Right atrium auricular region (tissue), 2 donors: ENCODE measurements at regions not wholly inside any gene's neighbourhood (a gene's known extent, or its start where the extent isn't known, plus 50 kb on each side); places are given as distances from the start of the nearest gene placed in this dataset.

Experiments
- DNase-seq: peaks from one replicate; pipeline ENCODE4 v3.0.0-alpha.2; 2019; ENCODE audit warnings: low spot score
- H3K27ac ChIP-seq, 2 donors: fragments of 200-600 bp; sonication (generic); 1 replicate in 1 of 2; 2 replicates in 1 of 2; pipeline ENCODE4 v1.5.1; 2016 to 2019
- H3K27me3 ChIP-seq, 2 donors: fragments of 200-600 bp; sonication (generic); one replicate each; pipeline versions ENCODE4 v1.5.1 to v1.6.0; 2017 to 2019
- H3K36me3 ChIP-seq: fragments of 200-600 bp; sonication (generic); one replicate; pipeline ENCODE4 v1.5.1; 2016
- H3K4me1 ChIP-seq, 2 donors: fragments of 200-600 bp; sonication (generic); one replicate each; pipeline versions ENCODE4 v1.5.1 to v1.6.0; 2017 to 2019
- H3K4me3 ChIP-seq, 2 donors: fragments of 200-600 bp; sonication (generic); 1 replicate in 1 of 2; 2 replicates in 1 of 2; pipeline ENCODE4 v1.5.1; 2017 to 2019; ENCODE audit warnings: mild to moderate bottlenecking in 1 of 2, moderate library complexity in 1 of 2
- H3K9me3 ChIP-seq, 2 donors: fragments of 200-600 bp; sonication (generic); one replicate each; pipeline ENCODE4 v1.5.1; 2019
- TF ChIP-seq, protein P1 (sequence below), 2 donors: fragments of 200-600 bp; sonication (generic); IDR thresholded peaks; one replicate each; pipeline ENCODE4 v1.5.1; 2019; ENCODE audit warnings: antibody characterized with exemption in 2 of 2

DNA sequence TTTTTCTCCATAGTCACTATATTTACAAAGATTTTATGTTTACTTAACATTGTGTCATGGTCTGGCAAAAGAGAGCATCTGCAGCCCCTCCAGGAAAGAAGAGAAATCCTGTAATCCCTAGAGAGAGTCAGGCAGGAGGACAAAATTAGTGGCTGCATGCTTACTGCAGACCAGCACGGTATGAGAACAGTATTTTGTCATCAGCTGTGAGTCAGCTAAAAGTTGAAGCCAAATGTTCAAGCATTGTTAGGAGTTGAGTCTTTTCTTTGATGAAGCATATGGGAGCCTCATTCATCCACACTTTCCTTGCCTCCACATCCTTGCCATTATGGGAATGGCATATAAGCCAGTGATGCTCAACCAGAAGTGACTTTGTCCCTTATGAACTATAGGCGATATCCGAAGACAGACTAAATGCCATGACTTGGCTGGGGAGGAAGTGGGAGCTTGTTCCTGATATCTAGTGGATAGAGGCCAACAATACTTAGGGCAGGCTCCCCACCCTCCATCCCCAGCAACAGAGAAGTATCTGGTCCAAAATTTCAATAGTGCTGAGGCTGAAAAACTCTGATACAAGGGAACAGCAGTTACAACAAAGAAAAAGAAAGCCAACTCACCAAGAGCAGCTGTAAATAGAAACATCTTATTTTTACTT is 112.0 kb upstream of the OR5AK2 start:
- Histone ChIP-seq H3K4me1 (peaks cover 0 to 4% of the 10 kb centered on the region in 2 donors), H3K27ac (peak overlapping the region; percentile 36 to 40), H3K4me3 (no peak overlapping the region), H3K9me3 (no peaks in the 10 kb centered on the region), H3K27me3 (no peaks in the 10 kb centered on the region), H3K36me3 (no peaks in the 10 kb centered on the region)
- TF ChIP-seq, protein P1, sequence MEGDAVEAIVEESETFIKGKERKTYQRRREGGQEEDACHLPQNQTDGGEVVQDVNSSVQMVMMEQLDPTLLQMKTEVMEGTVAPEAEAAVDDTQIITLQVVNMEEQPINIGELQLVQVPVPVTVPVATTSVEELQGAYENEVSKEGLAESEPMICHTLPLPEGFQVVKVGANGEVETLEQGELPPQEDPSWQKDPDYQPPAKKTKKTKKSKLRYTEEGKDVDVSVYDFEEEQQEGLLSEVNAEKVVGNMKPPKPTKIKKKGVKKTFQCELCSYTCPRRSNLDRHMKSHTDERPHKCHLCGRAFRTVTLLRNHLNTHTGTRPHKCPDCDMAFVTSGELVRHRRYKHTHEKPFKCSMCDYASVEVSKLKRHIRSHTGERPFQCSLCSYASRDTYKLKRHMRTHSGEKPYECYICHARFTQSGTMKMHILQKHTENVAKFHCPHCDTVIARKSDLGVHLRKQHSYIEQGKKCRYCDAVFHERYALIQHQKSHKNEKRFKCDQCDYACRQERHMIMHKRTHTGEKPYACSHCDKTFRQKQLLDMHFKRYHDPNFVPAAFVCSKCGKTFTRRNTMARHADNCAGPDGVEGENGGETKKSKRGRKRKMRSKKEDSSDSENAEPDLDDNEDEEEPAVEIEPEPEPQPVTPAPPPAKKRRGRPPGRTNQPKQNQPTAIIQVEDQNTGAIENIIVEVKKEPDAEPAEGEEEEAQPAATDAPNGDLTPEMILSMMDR (IDR thresholded peaks at IDR 0.05), result no peak
- DNase-seq, result no peak

- TF ChIP-seq, protein P1 (IDR thresholded peaks at IDR 0.05), result no peak
- H3K9me3 ChIP-seq, result no peaks in the 10 kb centered on the region
- no peak for DNase-seq
- H3K27me3 ChIP-seq, result no peaks in the 10 kb centered on the region
- no peaks in the 10 kb centered on the region for H3K4me1 ChIP-seq
- H3K36me3 ChIP-seq, result no peaks in the 10 kb centered on the region
- H3K27ac ChIP-seq, result no peak overlapping the region
- H3K4me3 ChIP-seq, result no peak overlapping the region
Observed at GRCh38 chr11:56855217-56855616, 106.7 kb upstream of the OR9G4 start.

GRCh38 chr11:56852131-56852530 is 103.6 kb upstream of the OR9G4 start:
- Histone ChIP-seq H3K27me3 (no peaks in the 10 kb centered on the region), H3K4me3 (no peak overlapping the region), H3K27ac (no peak overlapping the region), H3K36me3 (no peaks in the 10 kb centered on the region), H3K4me1 (no peaks in the 10 kb centered on the region), H3K9me3 (no peaks in the 10 kb centered on the region)
- TF ChIP-seq, protein P1 (IDR thresholded peaks at IDR 0.05), result no peak
- DNase-seq, result no peak

- DNase-seq, result no peak
- H3K4me1 ChIP-seq, result no peaks in the 10 kb centered on the region
- TF ChIP-seq, protein P1 (IDR thresholded peaks at IDR 0.05), result no peak
- no peaks in the 10 kb centered on the region for H3K36me3 ChIP-seq
- no peaks in the 10 kb centered on the region for H3K9me3 ChIP-seq
- no peak overlapping the region for H3K4me3 ChIP-seq
- no peaks in the 10 kb centered on the region for H3K27me3 ChIP-seq
- no peak overlapping the region for H3K27ac ChIP-seq
Observed at GRCh38 chr11:56849852-56850251, 101.4 kb upstream of the OR9G4 start.

DNA sequence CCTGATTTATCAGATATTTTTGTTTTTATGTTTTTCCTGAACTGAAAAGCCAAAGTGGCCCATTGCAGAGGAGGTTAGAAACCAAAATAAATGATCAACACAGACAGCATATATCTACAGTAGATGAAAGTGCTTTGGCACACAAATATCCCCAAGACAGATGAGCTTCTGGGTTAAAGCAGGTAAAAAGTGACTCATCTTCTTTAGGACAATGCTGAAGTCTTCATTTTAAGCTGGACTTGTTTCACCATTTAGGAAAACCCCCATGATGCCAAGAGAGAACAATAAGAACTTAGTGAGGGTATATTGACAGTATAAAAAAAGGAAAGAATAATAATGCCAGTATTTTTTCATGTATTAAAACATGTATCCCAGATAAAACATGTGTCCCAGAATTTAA is 100.8 kb upstream of the OR9G4 start:
- Histone ChIP-seq H3K27ac (no peak overlapping the region), H3K36me3 (no peaks in the 10 kb centered on the region), H3K27me3 (no peaks in the 10 kb centered on the region), H3K9me3 (no peaks in the 10 kb centered on the region), H3K4me1 (no peaks in the 10 kb centered on the region), H3K4me3 (no peak overlapping the region)
- TF ChIP-seq, protein P1 (IDR thresholded peaks at IDR 0.05), result no peak
- DNase-seq, result no peak
